GM13976 (cell line): ENCODE measurements at regions not wholly inside any gene's neighbourhood (a gene's known extent, or its start where the extent isn't known, plus 50 kb on each side); places are given as distances from the start of the nearest gene placed in this dataset.

Experiments
- DNase-seq: peaks from one replicate; pipeline ENCODE4 v3.0.0; 2012; ENCODE audit warnings: low spot score
- CTCF ChIP-seq: IDR thresholded peaks from 2 replicates; pipeline ENCODE4 v1.5.1; 2012; ENCODE audit warnings: borderline replicate concordance, mild to moderate bottlenecking; ENCODE audit not compliant: insufficient read depth; ENCODE audit errors: extremely low read depth, missing control alignments, control extremely low read depth
- in situ Hi-C: fragments of 300-500 bp; cut with MboI; formaldehyde crosslinking; loops from one replicate; pipeline ENCODE4 v1.12.0; 2022; ENCODE audit warnings: low sequenced_read_pairs, mixed read lengths, inconsistent platforms; ENCODE audit not compliant: unreplicated experiment

GRCh38 chr4:19254486-19254885 is 997.2 kb upstream of the SLIT2 start:
- no peak for TF ChIP-seq CTCF

GRCh38 chr4:19248023-19248422 is 1003.7 kb upstream of the SLIT2 start:
- in situ Hi-C loops, result no loop called here
- DNase-seq, result no peak
- no peak for TF ChIP-seq CTCF

More at GRCh38 chr4:19254486-19254885, 997.2 kb upstream of the SLIT2 start:
- in situ Hi-C loops, result no loop called here
- no peak for DNase-seq

GRCh38 chr4:19241895-19242294 is 1009.8 kb upstream of the SLIT2 start:
- in situ Hi-C loops, result no loop called here
- DNase-seq, result no peak
- no peak for TF ChIP-seq CTCF

- TF ChIP-seq CTCF, result no peak
- in situ Hi-C loops, result no loop called here
- DNase-seq, result no peak
Observed at GRCh38 chr4:19239565-19239964, 1012.1 kb upstream of the SLIT2 start.

- in situ Hi-C loops, result no loop called here
- TF ChIP-seq CTCF, result no peak
- DNase-seq, result no peak
Observed at GRCh38 chr4:19236473-19236872, 1015.2 kb upstream of the SLIT2 start.

- no peak for DNase-seq
- TF ChIP-seq CTCF, result no peak
- in situ Hi-C loops, result no loop called here
Observed at GRCh38 chr4:19230906-19231545, 1020.7 kb upstream of the SLIT2 start.
